ENCODE measurements at regions not wholly inside any gene's neighbourhood (a gene's known extent, or its start where the extent isn't known, plus 50 kb on each side); places are given as distances from the start of the nearest gene placed in this dataset.

DNA sequence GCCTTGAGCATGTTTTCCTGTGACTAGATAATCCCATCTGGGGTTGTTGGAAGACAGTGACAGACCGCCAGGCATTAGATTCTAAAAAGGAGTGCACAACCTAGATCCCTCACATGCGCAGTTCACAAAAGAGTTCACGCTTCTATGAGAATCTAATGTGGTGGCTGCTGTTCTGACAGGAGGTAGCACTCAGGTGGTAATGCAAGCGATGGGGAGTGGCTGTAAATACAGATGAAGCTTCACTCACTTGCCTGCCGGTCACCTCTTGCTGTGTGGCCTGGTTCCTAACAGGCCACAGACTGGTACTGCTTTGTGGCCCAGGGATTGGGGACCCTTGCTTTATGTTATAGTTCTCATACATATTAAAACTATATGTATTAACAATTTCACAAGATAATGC is 81.9 kb upstream of the TMLHE start:
- Histone ChIP-seq H4K20me1 (replicated peaks; ENCODE audit: control insufficient read depth, extremely low read depth, insufficient read depth, low read length) (no peaks in the 10 kb centered on the region), H3K4me2 (ENCODE audit: insufficient read depth, low read length) (no peak overlapping the region), H3K9me1 (replicated peaks; ENCODE audit: control insufficient read depth, extremely low read depth, insufficient read depth, low read length) (no peaks in the 10 kb centered on the region), H3K36me3 (ENCODE audit: control insufficient read depth in 2 of 2, extremely low read depth in 1 of 2, insufficient read depth in 2 of 2, low read length in 2 of 2) (no peaks in the 10 kb centered on the region), H3K9me3 (replicated peaks; ENCODE audit: control insufficient read depth, insufficient read depth, low read length) (no peaks in the 10 kb centered on the region), H3K27ac (ENCODE audit: insufficient read depth, low read depth, low read length) (no peak overlapping the region), H3K9ac (replicated peaks; ENCODE audit: extremely low read depth, insufficient read depth, low read length) (no peak overlapping the region), H3K4me1 (ENCODE audit: control insufficient read depth, extremely low read depth, insufficient read depth, low read length) (no peaks in the 10 kb centered on the region), H3K79me2 (ENCODE audit: control insufficient read depth, insufficient read depth, low read length) (no peaks in the 10 kb centered on the region), H3K27me3 (ENCODE audit: control insufficient read depth in 2 of 2, insufficient read depth in 2 of 2, low read length in 2 of 2) (no peaks in the 10 kb centered on the region), H2AFZ (ENCODE audit: low read depth, low read length) (no peak overlapping the region), H3K4me3 (replicated peaks in 1 of 3; ENCODE audit: insufficient read depth in 1 of 3, low read depth in 1 of 3, low read length in 3 of 3) (no peak overlapping the region)
- no TSS peak for BruUV-seq (replicated peaks)
- ChIA-PET POLR2A (no interaction called here), CTCF (no interaction called here)
- FAIRE-seq (no peak), DNase-seq (ENCODE audit: low read depth, low spot score) (no peak)
- dilution Hi-C loops (cut with MboI; ENCODE audit: extremely low pct_ligation_motif_present, low sequenced_read_pairs) (no loop called here), intact Hi-C loops (cut with micrococcal nuclease) (no loop called here)
- TF ChIP-seq, protein P1, sequence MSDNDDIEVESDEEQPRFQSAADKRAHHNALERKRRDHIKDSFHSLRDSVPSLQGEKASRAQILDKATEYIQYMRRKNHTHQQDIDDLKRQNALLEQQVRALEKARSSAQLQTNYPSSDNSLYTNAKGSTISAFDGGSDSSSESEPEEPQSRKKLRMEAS (IDR thresholded peaks at IDR 0.05; ENCODE audit: insufficient read depth, insufficient read length) = no peak
- no peak for TF ChIP-seq GATA2 (IDR thresholded peaks at IDR 0.05; ENCODE audit: insufficient read depth, insufficient read length, low read depth, low read length)
- TF ChIP-seq, protein P2, sequence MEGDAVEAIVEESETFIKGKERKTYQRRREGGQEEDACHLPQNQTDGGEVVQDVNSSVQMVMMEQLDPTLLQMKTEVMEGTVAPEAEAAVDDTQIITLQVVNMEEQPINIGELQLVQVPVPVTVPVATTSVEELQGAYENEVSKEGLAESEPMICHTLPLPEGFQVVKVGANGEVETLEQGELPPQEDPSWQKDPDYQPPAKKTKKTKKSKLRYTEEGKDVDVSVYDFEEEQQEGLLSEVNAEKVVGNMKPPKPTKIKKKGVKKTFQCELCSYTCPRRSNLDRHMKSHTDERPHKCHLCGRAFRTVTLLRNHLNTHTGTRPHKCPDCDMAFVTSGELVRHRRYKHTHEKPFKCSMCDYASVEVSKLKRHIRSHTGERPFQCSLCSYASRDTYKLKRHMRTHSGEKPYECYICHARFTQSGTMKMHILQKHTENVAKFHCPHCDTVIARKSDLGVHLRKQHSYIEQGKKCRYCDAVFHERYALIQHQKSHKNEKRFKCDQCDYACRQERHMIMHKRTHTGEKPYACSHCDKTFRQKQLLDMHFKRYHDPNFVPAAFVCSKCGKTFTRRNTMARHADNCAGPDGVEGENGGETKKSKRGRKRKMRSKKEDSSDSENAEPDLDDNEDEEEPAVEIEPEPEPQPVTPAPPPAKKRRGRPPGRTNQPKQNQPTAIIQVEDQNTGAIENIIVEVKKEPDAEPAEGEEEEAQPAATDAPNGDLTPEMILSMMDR (IDR thresholded peaks at IDR 0.05; ENCODE audit: extremely low read depth in 1 of 2, insufficient read depth in 1 of 2, low read depth in 1 of 2, low read length in 2 of 2) = no peak
- no peak for TF ChIP-seq POLR2A (IDR thresholded peaks at IDR 0.05; ENCODE audit: low read depth, low read length)
- no peak for TF ChIP-seq EZH2 (IDR thresholded peaks at IDR 0.05; ENCODE audit: borderline replicate concordance, low read depth, low read length, severe bottlenecking)
- no peak for TF ChIP-seq MYC (IDR thresholded peaks at IDR 0.05; ENCODE audit: low read depth, low read length)
- no peak for TF ChIP-seq FOS (IDR thresholded peaks at IDR 0.05; ENCODE audit: borderline replicate concordance, insufficient read depth, low read length)
- no peak for TF ChIP-seq POLR2AphosphoS5 (IDR thresholded peaks at IDR 0.05; ENCODE audit: insufficient read depth, low read depth, low read length)
- TF ChIP-seq JUN (IDR thresholded peaks at IDR 0.05; ENCODE audit: borderline replicate concordance, insufficient read depth, insufficient read length, low read depth) = no peak

All from endothelial cell of umbilical vein (primary cell).